Neural cell (in vitro differentiated cells): ENCODE measurements at regions not wholly inside any gene's neighbourhood (a gene's known extent, or its start where the extent isn't known, plus 50 kb on each side); places are given as distances from the start of the nearest gene placed in this dataset.

Source experiments
- CTCF ChIP-seq: fragments of 450-650 bp; IDR thresholded peaks from 2 replicates; pipeline ENCODE4 v1.5.1; 2014; ENCODE audit warnings: antibody characterized with exemption, mild to moderate bottlenecking, moderate library complexity; ENCODE audit not compliant: poor library complexity, severe bottlenecking
- EP300 ChIP-seq: fragments of 450-650 bp; conservative IDR thresholded peaks from 2 replicates; pipeline ENCODE4 v1.6.1; 2014; ENCODE audit warnings: antibody characterized with exemption, mild to moderate bottlenecking, moderate library complexity; ENCODE audit not compliant: poor library complexity, severe bottlenecking
- EZH2 ChIP-seq: fragments of 200-600, 300-800 bp; shearing (Covaris generic), sonication (generic); IDR thresholded peaks from 2 replicates; pipeline ENCODE4 v1.6.1; 2014; ENCODE audit warnings: antibody characterized with exemption, low read length, borderline replicate concordance, mild to moderate bottlenecking; ENCODE audit not compliant: insufficient read depth, poor library complexity, severe bottlenecking
- MXI1 ChIP-seq: fragments of 450-650 bp; conservative IDR thresholded peaks from 2 replicates; pipeline ENCODE4 v1.6.1; 2014; ENCODE audit warnings: antibody characterized with exemption, mild to moderate bottlenecking; ENCODE audit not compliant: poor library complexity, severe bottlenecking
- POLR2AphosphoS5 ChIP-seq: IDR thresholded peaks from 2 replicates; pipeline ENCODE4 v1.6.1; 2012

GRCh38 chr12:19804737-19805136 is 365.4 kb downstream of the AEBP2 start:
- no peak for TF ChIP-seq CTCF
- TF ChIP-seq MXI1: no peak
- no peak for TF ChIP-seq POLR2AphosphoS5
- no peak for TF ChIP-seq EP300
- TF ChIP-seq EZH2: no peak
